H9 (cell line): ENCODE measurements at regions not wholly inside any gene's neighbourhood (a gene's known extent, or its start where the extent isn't known, plus 50 kb on each side); places are given as distances from the start of the nearest gene placed in this dataset.

ENCODE experiments used
- DNase-seq: peaks from one replicate; pipeline ENCODE4 v3.0.0-alpha.2; 2017
- H2AFZ ChIP-seq: one replicate; pipeline ENCODE4 v1.6.1; 2013; ENCODE audit warnings: mild to moderate bottlenecking, low read length, control low read depth, moderate library complexity
- H2AK5ac ChIP-seq: 2 replicates; pipeline ENCODE4 v1.6.1; 2013; ENCODE audit warnings: low read length, control low read depth, mixed read lengths; ENCODE audit not compliant: insufficient read length
- H2BK120ac ChIP-seq: one replicate; pipeline ENCODE4 v1.6.1; 2013; ENCODE audit warnings: low read depth, mild to moderate bottlenecking, low read length, control low read depth, inconsistent platforms; ENCODE audit not compliant: poor library complexity, severe bottlenecking
- H2BK12ac ChIP-seq: 2 replicates; pipeline ENCODE4 v1.6.1; 2013; ENCODE audit warnings: low read length, control low read depth, mixed read lengths, low read depth; ENCODE audit not compliant: insufficient read length
- H2BK15ac ChIP-seq: 2 replicates; pipeline ENCODE4 v1.6.1; 2013; ENCODE audit warnings: low read depth, low read length, control low read depth
- H2BK20ac ChIP-seq: one replicate; pipeline ENCODE4 v1.6.1; 2013; ENCODE audit warnings: low read depth, mild to moderate bottlenecking, low read length, control low read depth, inconsistent platforms; ENCODE audit not compliant: poor library complexity, severe bottlenecking
- H2BK5ac ChIP-seq: 2 replicates; pipeline ENCODE4 v1.6.1; 2013; ENCODE audit warnings: low read length, control low read depth, mixed read lengths; ENCODE audit not compliant: insufficient read length
- H3K14ac ChIP-seq: 2 replicates; pipeline ENCODE4 v1.6.1; 2013; ENCODE audit warnings: low read length, control low read depth; ENCODE audit not compliant: insufficient read depth
- H3K18ac ChIP-seq: 2 replicates; pipeline ENCODE4 v1.6.1; 2013; ENCODE audit warnings: low read depth, mild to moderate bottlenecking, mixed read lengths, low read length, control low read depth; ENCODE audit not compliant: insufficient read length
- H3K23ac ChIP-seq: 2 replicates; pipeline ENCODE4 v1.6.1; 2013; ENCODE audit warnings: low read length, control low read depth, mixed read lengths, low read depth; ENCODE audit not compliant: insufficient read length
- H3K23me2 ChIP-seq: 2 replicates; pipeline ENCODE4 v1.6.1; 2013; ENCODE audit warnings: low read depth, mild to moderate bottlenecking, mixed read lengths, low read length, control low read depth; ENCODE audit not compliant: insufficient read length, poor library complexity, severe bottlenecking
- H3K27ac ChIP-seq: 2 replicates; pipeline ENCODE4 v1.5.1; 2013; ENCODE audit warnings: low read length, control low read depth, mixed read lengths, low read depth; ENCODE audit not compliant: insufficient read length
- H3K27me3 ChIP-seq: 2 replicates; pipeline ENCODE4 v1.6.1; 2013; ENCODE audit warnings: low read length, control low read depth, inconsistent platforms; ENCODE audit not compliant: insufficient read depth
- H3K4ac ChIP-seq: 2 replicates; pipeline ENCODE4 v1.6.1; 2013; ENCODE audit warnings: low read depth, mild to moderate bottlenecking, control low read depth, inconsistent platforms, low read length, moderate library complexity
- H3K4me1 ChIP-seq: 2 replicates; pipeline ENCODE4 v1.6.1; 2013; ENCODE audit warnings: low read length, control low read depth, inconsistent platforms; ENCODE audit not compliant: insufficient read depth
- H3K4me2 ChIP-seq: 2 replicates; pipeline ENCODE4 v1.6.1; 2013; ENCODE audit warnings: low read length, control low read depth, mixed read lengths; ENCODE audit not compliant: insufficient read length, insufficient read depth
- H3K56ac ChIP-seq: 2 replicates; pipeline ENCODE4 v1.6.1; 2013; ENCODE audit warnings: low read depth, mild to moderate bottlenecking, mixed read lengths, low read length, control low read depth; ENCODE audit not compliant: insufficient read length
- H3K79me1 ChIP-seq: 2 replicates; pipeline ENCODE4 v1.6.1; 2013; ENCODE audit warnings: low read depth, mild to moderate bottlenecking, moderate library complexity, low read length, control low read depth, inconsistent platforms; ENCODE audit not compliant: insufficient read depth, poor library complexity, severe bottlenecking
- H3K79me2 ChIP-seq: 2 replicates; pipeline ENCODE4 v1.6.1; 2013; ENCODE audit warnings: low read length, control low read depth, inconsistent platforms; ENCODE audit not compliant: insufficient read depth
- H3K9ac ChIP-seq: 2 replicates; pipeline ENCODE4 v1.6.1; 2013; ENCODE audit warnings: low read length, control low read depth, mixed read lengths; ENCODE audit not compliant: insufficient read length; ENCODE audit errors: extremely low read depth
- H3K9me3 ChIP-seq: one replicate; pipeline ENCODE4 v1.6.1; 2013; ENCODE audit warnings: low read depth, low read length, inconsistent platforms; ENCODE audit not compliant: control insufficient read depth
- H3T11ph ChIP-seq: one replicate; pipeline ENCODE4 v1.6.1; 2013; ENCODE audit warnings: mild to moderate bottlenecking, low read length, control low read depth, inconsistent platforms
- H4K20me1 ChIP-seq: one replicate; pipeline ENCODE4 v1.6.1; 2013; ENCODE audit not compliant: control insufficient read depth, insufficient read length, insufficient read depth
- H4K5ac ChIP-seq: 2 replicates; pipeline ENCODE4 v1.6.1; 2013; ENCODE audit warnings: low read depth, mild to moderate bottlenecking, mixed read lengths, low read length, control low read depth; ENCODE audit not compliant: insufficient read length
- H4K8ac ChIP-seq: replicated peaks from 2 replicates; pipeline ENCODE4 v1.6.1; 2013; ENCODE audit warnings: low read length, control low read depth, mixed read lengths, low read depth; ENCODE audit not compliant: insufficient read length
- H4K91ac ChIP-seq: 2 replicates; pipeline ENCODE4 v1.6.1; 2013; ENCODE audit warnings: low read depth, mild to moderate bottlenecking, moderate library complexity, mixed read lengths, low read length, control low read depth; ENCODE audit not compliant: insufficient read length
- H3K27ac Mint-ChIP-seq, 3 experiments: 2 replicates in 2 of 3; 3 replicates in 1 of 3; pipeline ENCODE4 v1.8.0; 2020 to 2021; ENCODE audit warnings: mixed read lengths in 3 of 3, mild to moderate bottlenecking in 1 of 3, moderate library complexity in 1 of 3
- H3K27me3 Mint-ChIP-seq: 2 replicates; pipeline ENCODE4 v1.8.0; 2021; ENCODE audit warnings: low read depth, mild to moderate bottlenecking, moderate library complexity, mixed read lengths
- H3K36me3 Mint-ChIP-seq, 3 experiments: 2 replicates in 2 of 3; 3 replicates in 1 of 3; pipeline ENCODE4 v1.8.0; 2020 to 2021; ENCODE audit warnings: low read depth in 3 of 3, mixed read lengths in 3 of 3; ENCODE audit not compliant: insufficient read depth in 1 of 3
- H3K4me1 Mint-ChIP-seq, 2 experiments: 2 replicates each; pipeline ENCODE4 v1.8.0; 2020; ENCODE audit warnings: mixed read lengths in 2 of 2
- H3K4me3 Mint-ChIP-seq, 2 experiments: 2 replicates in 1 of 2; 3 replicates in 1 of 2; pipeline ENCODE4 v1.8.0; 2020 to 2021; ENCODE audit warnings: mild to moderate bottlenecking in 2 of 2, mixed read lengths in 2 of 2, moderate library complexity in 1 of 2
- H3K9me3 Mint-ChIP-seq, 2 experiments: 2 replicates in 1 of 2; 3 replicates in 1 of 2; pipeline ENCODE4 v1.8.0; 2020; ENCODE audit warnings: mild to moderate bottlenecking in 2 of 2, mixed read lengths in 2 of 2, moderate library complexity in 1 of 2
- CTCF ChIP-seq: fragments of 200-600 bp; sonication (generic); conservative IDR thresholded peaks from 3 replicates; pipeline ENCODE4 v1.8.0; 2021; ENCODE audit warnings: antibody characterized with exemption, mild to moderate bottlenecking
- WGBS: extraction: QIAGEN DNeasy Blood & Tissue Kit; methylation state at CpG from one replicate; pipeline ENCODE4 v1.1.7; 2013; ENCODE audit warnings: missing lambda C conversion rate, low lambda C conversion rate, mixed read lengths; ENCODE audit not compliant: insufficient read length; ENCODE audit errors: extremely low coverage; 5-methylcytosine and 5-hydroxymethylcytosine counted together

GRCh38 chr11:40045312-40045711 lies 1414.1 kb downstream of the LRRC4C start:
- Histone ChIP-seq H2BK120ac (no peak overlapping the region), H3K4me2 (no peak overlapping the region), H3K4ac (no peak overlapping the region), H2AFZ (no peak overlapping the region), H3K79me1 (no peaks in the 10 kb centered on the region), H3K79me2 (no peaks in the 10 kb centered on the region), H3K9me3 (no peaks in the 10 kb centered on the region), H3K18ac (no peak overlapping the region), H4K20me1 (no peaks in the 10 kb centered on the region), H2BK5ac (no peak overlapping the region), H3K14ac (no peak overlapping the region), H3K23ac (no peak overlapping the region), H3T11ph (no peak overlapping the region), H4K8ac (no peak overlapping the region), H3K27me3 (no peaks in the 10 kb centered on the region), H3K4me1 (no peaks in the 10 kb centered on the region), H2BK15ac (no peak overlapping the region), H4K5ac (no peak overlapping the region), H3K23me2 (no peaks in the 10 kb centered on the region), H4K91ac (no peak overlapping the region), H2BK20ac (no peak overlapping the region), H3K56ac (no peak overlapping the region), H3K27ac (no peak overlapping the region), H3K9ac (no peak overlapping the region), H2AK5ac (no peak overlapping the region), H2BK12ac (no peak overlapping the region)
- Mint-ChIP-seq H3K4me1 (no peaks in the 10 kb centered on the region), H3K27me3 (no peaks in the 10 kb centered on the region; the same call in 1 of the 2 replicates), H3K27ac (no peak overlapping the region), H3K9me3 (peaks cover 17 to 22% of the 10 kb centered on the region in 2 experiments), H3K36me3 (peaks cover 5 to 18% (median 9%) of the 10 kb centered on the region in 3 experiments; a peak in 5 of 7 replicates), H3K4me3 (no peak overlapping the region)
- no peak for DNase-seq
- no peak for TF ChIP-seq CTCF
- WGBS: no CpG with 5 or more reads among the region's 3 CpGs
